MM.1S (cell line): ENCODE measurements at regions not wholly inside any gene's neighbourhood (a gene's known extent, or its start where the extent isn't known, plus 50 kb on each side); places are given as distances from the start of the nearest gene placed in this dataset.

ENCODE experiments used
- DNase-seq: peaks from one replicate; pipeline ENCODE4 v3.0.0-alpha.2; 2015
- H2AFZ ChIP-seq: fragments of 300-600 bp; sonication (generic); 2 replicates; pipeline ENCODE4 v1.6.0; 2016; ENCODE audit warnings: antibody characterized with exemption, low read length
- H3F3A ChIP-seq: fragments of 300-600 bp; sonication (generic); 2 replicates; pipeline ENCODE4 v1.6.1; 2016; ENCODE audit warnings: mild to moderate bottlenecking, antibody characterized with exemption, low read length, moderate library complexity, mixed read lengths; ENCODE audit not compliant: insufficient read depth
- H3K27ac ChIP-seq: fragments of 300-600 bp; sonication (generic); 2 replicates; pipeline ENCODE4 v1.5.1; 2016; ENCODE audit warnings: mild to moderate bottlenecking, low read length
- H3K27me3 ChIP-seq: fragments of 300-600 bp; sonication (generic); replicated peaks from 2 replicates; pipeline ENCODE4 v1.6.0; 2016; ENCODE audit warnings: low read length; ENCODE audit not compliant: insufficient read depth
- H3K36me3 ChIP-seq: fragments of 300-600 bp; sonication (generic); replicated peaks from 2 replicates; pipeline ENCODE4 v1.6.1; 2016; ENCODE audit warnings: mild to moderate bottlenecking, low read length, mixed read lengths; ENCODE audit not compliant: insufficient read depth
- H3K4me1 ChIP-seq: fragments of 300-600 bp; sonication (generic); 2 replicates; pipeline ENCODE4 v1.6.1; 2016; ENCODE audit warnings: low read length, mixed read lengths
- H3K4me2 ChIP-seq: fragments of 300-600 bp; sonication (generic); 2 replicates; pipeline ENCODE4 v1.6.0; 2016; ENCODE audit warnings: low read depth, low read length
- H3K4me3 ChIP-seq: fragments of 300-600 bp; sonication (generic); 2 replicates; pipeline ENCODE4 v1.5.1; 2016; ENCODE audit warnings: low read length, mixed read lengths
- H3K79me2 ChIP-seq: fragments of 300-600 bp; sonication (generic); 2 replicates; pipeline ENCODE4 v1.6.1; 2016; ENCODE audit warnings: mixed run types, low read length, mixed read lengths
- H3K9ac ChIP-seq: fragments of 300-600 bp; sonication (generic); 2 replicates; pipeline ENCODE4 v1.6.1; 2016; ENCODE audit warnings: low read length, mixed read lengths
- H3K9me2 ChIP-seq: fragments of 300-600 bp; sonication (generic); replicated peaks from 2 replicates; pipeline ENCODE4 v1.6.1; 2016; ENCODE audit warnings: mild to moderate bottlenecking, low read length, mixed read lengths; ENCODE audit not compliant: insufficient read depth
- H3K9me3 ChIP-seq: fragments of 300-600 bp; sonication (generic); replicated peaks from 2 replicates; pipeline ENCODE4 v1.6.1; 2016; ENCODE audit warnings: mild to moderate bottlenecking, low read length, mixed read lengths; ENCODE audit not compliant: insufficient read depth
- H4K20me1 ChIP-seq: fragments of 300-600 bp; sonication (generic); 2 replicates; pipeline ENCODE4 v1.6.1; 2016; ENCODE audit warnings: mild to moderate bottlenecking, low read length, moderate library complexity, mixed read lengths; ENCODE audit not compliant: insufficient read depth
- CTCF ChIP-seq: fragments of 300-600 bp; sonication (generic); IDR thresholded peaks from 2 replicates; pipeline ENCODE4 v1.5.1; 2016; ENCODE audit warnings: antibody characterized with exemption, low read length, mixed read lengths
- EZH2 ChIP-seq: fragments of 300-600 bp; sonication (generic); optimal IDR thresholded peaks from 2 replicates; pipeline ENCODE3; 2017; ENCODE audit warnings: low read depth, mild to moderate bottlenecking, antibody characterized with exemption, low read length, mixed read lengths
- EZH2phosphoT487 ChIP-seq: fragments of 300-600 bp; sonication (generic); IDR thresholded peaks from 2 replicates; pipeline ENCODE4 v1.6.1; 2018; ENCODE audit warnings: antibody characterized with exemption, low read length

DNA sequence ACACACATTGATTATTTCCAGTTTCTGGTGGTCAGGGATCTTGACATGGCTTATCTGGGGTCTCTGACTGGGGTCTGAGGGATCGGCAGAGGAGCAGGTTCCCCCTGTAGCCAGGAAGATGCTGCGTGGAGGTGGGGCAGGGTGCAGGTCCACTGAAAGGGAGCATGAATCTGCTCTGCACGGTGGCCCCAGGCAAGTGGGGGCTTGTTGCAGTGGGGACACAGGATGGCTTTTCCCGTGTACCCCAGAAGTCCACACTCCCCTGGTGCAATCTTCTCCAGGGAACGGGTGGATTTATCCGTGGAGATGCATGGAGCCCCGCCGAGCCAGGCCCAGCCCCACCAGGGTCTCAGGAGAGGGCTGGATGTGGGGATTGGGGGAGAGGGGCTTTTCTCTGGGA lies 210.4 kb upstream of the C14orf180 start:
- TF ChIP-seq EZH2 (no peak), CTCF (no peak), EZH2phosphoT487 (no peak)
- Histone ChIP-seq H3K4me3 (no peak overlapping the region), H3K79me2 (no peaks in the 10 kb centered on the region), H2AFZ (no peak overlapping the region), H3K27ac (no peak overlapping the region), H4K20me1 (no peaks in the 10 kb centered on the region), H3K4me2 (no peak overlapping the region), H3K9me3 (no peaks in the 10 kb centered on the region), H3K27me3 (peaks cover 42% of the 10 kb centered on the region), H3K36me3 (no peaks in the 10 kb centered on the region), H3K4me1 (no peaks in the 10 kb centered on the region), H3K9me2 (no peaks in the 10 kb centered on the region), H3K9ac (no peak overlapping the region), H3F3A (no peaks in the 10 kb centered on the region)
- DNase-seq: no peak

- Histone ChIP-seq H3K27ac (no peak overlapping the region), H3K27me3 (peaks cover 36% of the 10 kb centered on the region), H4K20me1 (no peaks in the 10 kb centered on the region), H3K9me3 (no peaks in the 10 kb centered on the region), H2AFZ (no peak overlapping the region), H3K4me3 (no peak overlapping the region), H3F3A (no peaks in the 10 kb centered on the region), H3K79me2 (no peaks in the 10 kb centered on the region), H3K4me2 (no peak overlapping the region), H3K36me3 (no peaks in the 10 kb centered on the region), H3K9me2 (no peaks in the 10 kb centered on the region), H3K9ac (no peak overlapping the region), H3K4me1 (no peaks in the 10 kb centered on the region)
- DNase-seq: no peak
- TF ChIP-seq EZH2phosphoT487 (no peak), EZH2 (no peak), CTCF (no peak)
Measured at GRCh38 chr14:104370256-104370870, 209.2 kb upstream of the C14orf180 start.

DNA sequence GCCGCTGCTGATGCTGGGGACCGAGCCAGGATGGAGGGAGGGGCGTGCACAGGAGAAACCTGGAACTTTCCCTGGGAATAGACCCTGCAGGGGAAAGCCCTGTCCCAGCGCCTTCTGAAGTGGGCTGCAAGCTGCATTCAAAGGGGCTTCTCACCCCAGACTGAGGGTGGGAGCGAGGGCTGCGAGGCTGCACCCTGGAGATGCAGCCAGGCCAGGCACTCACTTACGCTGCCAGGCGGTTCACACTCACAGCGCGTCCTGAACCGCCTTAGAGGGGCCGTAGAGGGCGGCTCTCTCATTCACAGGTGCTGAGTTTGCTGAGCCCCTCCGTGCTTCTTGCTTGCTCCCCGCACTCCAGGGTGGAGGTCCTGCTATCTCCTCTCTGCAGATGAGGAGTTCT lies 208.5 kb upstream of the C14orf180 start:
- peaks cover 34% of the 10 kb centered on the region for H3K27me3 ChIP-seq
- H3K9me3 ChIP-seq: no peaks in the 10 kb centered on the region
- TF ChIP-seq EZH2phosphoT487: no peak
- no peak for TF ChIP-seq CTCF
- TF ChIP-seq EZH2: no peak

More for the DNA sequence above, 208.5 kb upstream of the C14orf180 start:
- no peaks in the 10 kb centered on the region for H3K79me2 ChIP-seq
- no peaks in the 10 kb centered on the region for H3F3A ChIP-seq
- no peaks in the 10 kb centered on the region for H3K9me2 ChIP-seq
- H3K4me2 ChIP-seq: no peak overlapping the region
- H3K9ac ChIP-seq: no peak overlapping the region
- H3K4me1 ChIP-seq: no peaks in the 10 kb centered on the region
- no peak for DNase-seq
- H3K4me3 ChIP-seq: no peak overlapping the region
- H3K27ac ChIP-seq: no peak overlapping the region
- no peak overlapping the region for H2AFZ ChIP-seq
- no peaks in the 10 kb centered on the region for H3K36me3 ChIP-seq
- no peaks in the 10 kb centered on the region for H4K20me1 ChIP-seq
